NCI-H460 (cell line): ENCODE measurements at regions not wholly inside any gene's neighbourhood (a gene's known extent, or its start where the extent isn't known, plus 50 kb on each side); places are given as distances from the start of the nearest gene placed in this dataset.
"Not testable (repeated sequence)": the region's sequence is repeated elsewhere in the genome, so short reads cannot be mapped to it uniquely, and the experiment has no call there.

Experiments
- DNase-seq: peaks from one replicate; pipeline ENCODE4 v3.0.0-alpha.2; 2016; ENCODE audit warnings: low read depth; ENCODE audit errors: extremely low read depth

DNA sequence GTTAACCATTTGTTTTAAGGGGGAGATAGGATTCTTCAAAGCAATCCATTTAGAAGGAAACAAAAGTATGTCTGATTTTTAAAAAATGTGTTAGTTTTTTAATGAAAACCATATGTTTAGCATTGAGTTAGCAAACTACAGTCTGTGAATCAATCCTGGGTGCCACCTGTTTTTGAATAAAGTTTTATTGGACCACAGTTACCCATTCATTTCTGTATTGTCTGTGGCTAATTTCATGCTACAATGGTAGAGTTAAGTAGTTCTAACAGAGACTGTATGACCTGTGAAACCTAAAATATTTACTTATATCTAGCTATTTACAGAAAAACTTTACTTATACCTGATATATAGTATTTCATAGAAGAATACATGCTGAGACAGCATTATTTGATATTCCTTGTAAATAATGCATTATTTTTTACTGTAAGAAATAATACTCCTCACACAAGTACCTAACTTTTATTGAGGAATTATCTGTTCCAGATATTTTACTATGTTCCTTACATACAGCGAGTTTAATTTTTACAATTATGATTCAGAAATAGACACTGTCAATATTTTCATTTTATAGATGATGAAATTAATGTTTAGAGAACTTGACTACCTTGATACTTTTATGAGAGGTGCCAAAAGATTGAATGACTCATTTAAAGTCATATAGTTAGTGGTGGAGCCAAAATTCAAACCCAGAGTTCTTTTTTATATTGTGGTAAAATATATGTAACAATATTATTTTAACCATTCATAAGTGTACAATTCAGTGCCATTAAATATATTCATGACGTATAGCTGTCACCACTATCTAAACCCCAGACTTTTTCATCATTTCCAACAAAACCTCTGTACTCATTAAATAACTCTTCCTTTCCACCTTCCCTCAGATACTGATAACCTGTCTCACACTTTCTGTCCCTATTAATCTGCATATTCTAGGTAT lies 122.0 kb downstream of the GLUD2 start:
- DNase-seq, result no peak

DNA sequence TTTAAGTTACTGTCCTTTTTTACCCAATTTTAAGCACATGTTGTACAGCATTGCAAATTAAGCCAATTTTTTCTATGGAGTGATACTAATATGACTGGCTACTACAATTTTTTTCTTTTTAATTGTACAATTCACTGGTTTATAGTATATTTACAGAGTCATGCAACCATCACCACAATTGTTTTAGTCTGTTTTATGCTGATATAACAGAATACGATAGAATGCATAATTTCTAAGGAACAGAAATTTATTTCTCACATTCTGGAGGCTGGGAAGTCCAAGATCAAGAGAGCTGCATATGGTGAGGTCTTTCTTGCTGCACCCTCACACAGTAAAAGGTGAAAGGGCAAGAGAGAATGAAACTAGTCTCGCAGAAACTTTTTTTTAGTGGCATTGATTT lies 125.3 kb downstream of the GLUD2 start:
- no peak for DNase-seq

DNA sequence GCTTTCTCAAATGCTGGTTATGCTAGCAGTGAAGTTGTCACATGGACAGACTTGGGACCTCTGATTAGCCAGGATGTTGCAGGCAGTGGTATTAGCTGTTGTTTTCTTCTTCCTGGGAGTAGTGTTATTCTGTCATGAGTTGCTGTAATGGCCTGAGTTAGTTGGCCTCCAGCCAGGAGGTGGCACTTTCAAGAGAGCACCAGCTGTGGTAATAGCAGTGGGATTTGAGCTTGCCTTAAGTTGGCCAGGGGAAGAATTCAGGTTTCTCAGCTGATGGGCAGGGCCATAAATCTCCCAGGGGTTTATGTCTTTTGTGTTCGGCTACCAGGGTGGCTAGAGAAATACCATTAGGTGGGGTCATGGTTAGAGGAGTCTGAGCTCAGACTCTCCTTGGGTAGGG lies 132.6 kb downstream of the GLUD2 start:
- DNase-seq, result no peak

DNA sequence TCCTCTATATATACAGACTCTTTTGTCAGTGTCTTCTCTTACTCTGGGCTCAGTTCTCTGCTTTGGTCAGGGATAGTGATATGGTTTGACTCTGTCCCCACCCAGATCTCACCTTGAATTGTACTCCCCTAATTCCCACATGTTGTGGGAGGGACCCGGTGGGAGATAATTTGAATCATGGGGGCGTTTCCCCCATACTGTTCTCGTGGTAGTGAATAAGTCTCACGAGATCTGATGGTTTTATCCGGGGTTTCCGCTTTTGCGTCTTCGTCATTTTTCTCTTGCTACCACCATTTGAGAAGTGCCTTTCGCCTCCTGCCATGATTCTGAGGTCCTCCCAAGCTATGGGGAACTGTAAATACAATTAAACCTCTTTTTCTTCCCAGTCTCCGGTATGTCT lies 144.4 kb downstream of the GLUD2 start:
- DNase-seq, result no peak

DNA sequence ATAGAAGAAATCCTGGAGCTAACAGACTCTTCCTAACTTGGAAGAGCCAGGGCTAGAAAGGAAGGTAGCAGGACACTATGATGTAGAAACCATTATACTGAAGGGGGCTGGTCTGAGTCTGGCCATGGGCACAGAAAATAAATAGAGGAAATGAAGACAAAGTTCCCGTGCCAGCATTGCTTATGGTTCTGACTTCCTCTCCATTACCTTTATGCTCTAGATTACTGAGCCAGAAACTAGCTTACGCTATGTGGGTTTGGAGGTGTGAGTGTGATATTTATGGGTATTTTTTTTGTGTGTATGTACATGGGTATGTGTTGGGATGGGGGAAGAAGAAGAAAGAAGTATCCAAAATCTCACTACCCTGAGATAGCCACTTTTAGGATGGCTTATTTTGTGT lies 148.3 kb downstream of the GLUD2 start:
- no peak for DNase-seq

DNA sequence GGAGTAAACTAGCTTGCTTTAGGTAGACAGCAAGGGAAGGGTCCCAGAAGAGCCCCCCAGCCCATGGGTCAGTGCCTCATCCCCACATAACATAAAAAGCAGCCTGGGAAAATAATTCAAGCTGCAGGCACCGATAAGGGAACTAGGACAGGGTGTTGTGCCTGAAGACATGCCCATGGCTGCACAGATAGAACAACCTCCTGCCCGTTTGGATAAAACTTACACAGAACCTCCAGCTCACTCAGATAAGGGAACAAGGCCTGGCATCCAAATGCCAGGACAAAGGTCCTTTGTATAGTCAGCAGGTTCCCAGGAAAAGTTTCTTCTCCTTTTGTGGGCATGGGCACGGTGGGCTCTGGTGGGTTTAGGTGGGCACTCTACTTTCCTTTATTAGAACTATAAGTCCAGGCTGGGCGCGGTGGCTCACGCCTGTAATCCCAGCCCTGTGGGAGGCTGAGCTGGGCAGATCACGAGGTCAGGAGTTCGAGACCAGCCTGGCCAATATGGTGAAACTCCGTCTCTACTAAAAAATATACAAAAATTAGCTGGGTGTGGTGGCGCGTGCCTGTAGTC lies 149.5 kb downstream of the GLUD2 start:
- DNase-seq, result not testable (repeated sequence)

DNA sequence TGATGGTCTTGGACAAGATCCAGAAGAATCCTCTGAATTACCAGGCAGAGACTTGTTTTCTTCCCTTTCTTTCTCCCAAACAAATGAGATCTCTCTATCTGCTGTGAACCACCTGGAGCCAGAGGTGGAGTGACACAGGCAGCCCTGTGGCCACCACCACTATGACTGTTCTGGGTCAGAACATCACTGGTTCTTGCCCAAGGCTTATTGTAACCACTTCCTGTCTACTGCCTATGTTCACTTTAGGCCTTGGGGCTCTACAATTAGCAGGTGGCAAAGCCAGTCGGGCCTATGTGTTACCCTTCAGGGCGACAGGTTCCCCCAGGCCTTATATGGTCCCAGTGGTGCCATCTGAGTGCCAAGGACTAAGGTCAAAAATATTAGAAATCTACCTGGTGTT lies 161.2 kb downstream of the GLUD2 start:
- DNase-seq, result no peak

DNA sequence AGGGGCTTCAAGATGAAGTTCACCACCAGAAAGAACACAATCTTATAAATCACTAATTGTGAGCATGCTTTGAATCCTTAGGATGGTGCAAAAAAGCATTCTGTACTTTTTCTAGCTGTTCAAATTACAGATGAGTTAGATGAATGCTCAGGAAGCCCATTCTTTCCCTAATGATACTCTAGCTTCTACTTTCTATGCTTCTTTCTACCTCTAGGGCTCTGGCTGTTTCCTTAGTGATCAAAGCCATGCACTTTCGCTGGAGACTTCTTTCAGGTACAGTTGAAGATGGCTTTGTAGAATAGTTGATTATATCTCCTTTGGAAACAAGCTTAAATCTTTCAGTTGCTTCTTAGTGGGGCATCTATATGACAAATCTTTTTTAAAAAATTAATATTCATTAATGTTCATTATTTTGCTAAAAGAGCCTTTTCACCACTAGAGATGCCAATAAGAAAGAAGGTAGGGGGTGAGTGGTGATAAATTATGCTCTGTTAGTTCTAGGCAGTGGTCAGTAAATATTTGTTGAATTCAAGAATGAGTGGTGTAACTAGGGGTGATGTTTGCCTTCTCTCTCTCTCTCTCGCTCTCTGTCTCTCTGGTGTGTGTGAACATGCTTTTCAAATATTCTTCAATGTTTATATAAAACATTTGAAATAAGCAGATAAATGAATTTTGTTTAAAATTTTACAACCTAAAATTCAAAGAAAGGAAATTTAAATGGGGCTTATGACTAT lies 169.4 kb downstream of the GLUD2 start:
- DNase-seq, result no peak

DNA sequence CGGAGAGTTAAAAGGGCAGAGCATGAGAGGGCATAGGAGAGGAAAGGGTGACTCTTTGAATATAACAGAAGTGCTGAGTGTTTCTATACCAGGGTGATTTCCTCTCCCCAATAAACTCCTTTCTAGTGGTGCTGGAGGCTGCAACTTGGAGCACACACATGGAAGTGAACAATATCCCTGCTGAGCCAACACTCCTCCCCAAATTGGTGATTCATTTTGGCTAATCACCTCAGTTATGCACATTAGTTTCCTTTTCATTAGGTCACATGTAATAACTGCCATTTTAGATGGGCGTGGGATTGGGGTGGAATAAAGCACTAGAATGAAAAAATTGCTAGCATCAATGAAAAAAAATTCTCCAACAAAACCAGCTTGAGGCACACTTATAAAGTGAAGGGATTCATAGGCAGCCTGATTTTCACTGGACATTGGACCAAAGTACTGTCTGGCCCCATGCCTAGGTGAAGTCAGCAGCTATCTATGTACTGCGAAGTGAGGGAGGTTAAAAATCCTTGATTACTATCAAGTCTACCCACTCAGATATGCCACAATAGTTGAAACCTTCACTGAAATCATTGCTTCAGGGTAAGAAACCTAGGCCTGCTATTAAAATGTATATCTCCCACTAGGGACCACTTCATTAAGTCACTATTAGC lies 174.0 kb downstream of the GLUD2 start:
- DNase-seq, result no peak

DNA sequence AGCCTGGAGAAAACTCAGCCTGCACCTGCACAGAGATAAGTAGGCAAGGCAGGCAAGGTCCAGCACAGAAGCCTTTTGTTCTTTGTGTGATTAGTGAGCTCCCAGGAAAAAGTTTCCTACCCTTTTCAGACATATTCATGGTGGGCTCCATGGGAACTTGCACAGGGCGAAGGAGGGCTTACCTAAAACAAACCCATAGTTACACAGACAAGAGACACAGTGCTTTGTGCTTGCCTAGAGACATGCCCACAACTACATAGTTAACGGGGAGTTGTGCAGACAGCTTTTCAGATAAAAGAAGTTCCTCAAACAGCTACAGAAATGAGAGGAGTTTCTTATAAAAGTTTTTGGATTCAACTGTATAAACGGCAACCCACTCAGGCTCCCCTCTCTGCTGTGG lies 180.5 kb downstream of the GLUD2 start:
- no peak for DNase-seq

DNA sequence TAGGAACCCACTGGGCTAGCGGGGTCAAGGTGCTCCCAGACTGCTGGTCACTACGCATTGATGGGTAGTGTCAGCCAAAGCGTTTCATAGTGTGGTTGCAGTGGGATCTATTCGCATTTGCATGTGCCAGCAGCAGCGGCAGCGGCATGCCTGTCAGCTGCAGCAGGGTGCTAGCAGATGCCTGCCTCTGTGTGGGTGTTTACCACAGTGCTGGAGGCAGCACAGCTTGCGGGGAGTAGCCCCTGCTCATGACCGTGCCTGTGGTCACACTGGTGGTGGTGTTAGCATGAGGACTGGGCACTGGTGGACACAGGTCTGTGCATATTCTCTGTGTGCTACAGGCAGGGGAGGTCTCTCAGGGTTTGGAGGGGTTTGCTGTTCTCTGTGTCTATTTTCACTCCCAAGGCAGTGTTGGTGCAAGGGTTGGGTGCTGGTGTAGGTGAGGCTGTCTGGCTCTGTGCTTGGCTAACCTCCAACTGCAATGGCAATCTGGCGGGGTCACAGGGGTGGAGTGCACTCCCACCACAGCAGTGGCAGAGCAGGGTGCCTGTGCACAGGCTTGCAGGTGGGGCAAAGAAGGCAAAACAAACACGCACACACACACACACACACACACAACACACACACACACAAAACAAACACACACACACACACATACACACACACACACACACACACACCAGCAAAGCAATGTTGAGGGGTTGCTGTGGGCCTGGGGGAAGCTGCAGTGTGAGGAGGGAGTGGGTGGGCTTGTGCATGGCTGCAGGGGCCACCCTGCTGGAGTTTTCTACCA lies 184.4 kb downstream of the GLUD2 start:
- DNase-seq, result no peak

DNA sequence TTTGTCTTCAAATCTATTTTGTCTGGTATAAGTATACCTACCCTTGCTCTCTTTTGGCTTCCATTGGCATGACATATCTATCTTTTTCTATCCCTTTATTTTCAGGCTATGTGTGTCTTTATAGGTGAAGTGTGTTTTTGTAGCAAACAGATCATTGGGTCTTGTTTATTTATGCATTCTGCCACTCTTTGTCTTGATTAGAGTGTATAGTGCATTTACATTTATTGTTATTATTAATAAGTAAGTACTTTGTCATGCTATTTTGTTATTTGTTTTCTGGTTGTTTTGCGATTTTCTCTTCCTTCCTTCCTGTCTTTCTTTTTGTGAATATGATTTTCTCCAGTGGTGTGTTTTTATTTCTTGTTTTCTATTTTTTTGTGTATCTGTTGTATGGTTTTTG lies 188.6 kb downstream of the GLUD2 start:
- no peak for DNase-seq

DNA sequence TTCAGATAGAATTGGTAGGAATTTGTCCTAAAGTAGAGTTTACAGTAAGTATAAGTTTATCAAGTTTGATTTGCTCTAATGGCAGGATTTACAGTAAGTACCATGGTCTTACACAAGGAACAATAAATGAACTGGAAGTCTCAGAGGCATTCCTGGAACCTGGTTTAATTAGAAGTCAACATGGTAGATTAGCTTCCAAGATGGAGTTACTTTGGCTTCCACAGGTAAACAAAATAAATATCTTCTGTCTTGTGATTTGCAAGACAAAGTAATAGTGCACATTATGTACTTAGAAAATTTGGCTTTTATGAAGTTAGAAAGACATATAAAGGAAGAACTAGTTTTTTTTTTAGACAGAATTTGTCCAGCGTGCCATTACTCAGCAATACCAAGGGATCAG lies 190.7 kb downstream of the GLUD2 start:
- DNase-seq, result no peak

DNA sequence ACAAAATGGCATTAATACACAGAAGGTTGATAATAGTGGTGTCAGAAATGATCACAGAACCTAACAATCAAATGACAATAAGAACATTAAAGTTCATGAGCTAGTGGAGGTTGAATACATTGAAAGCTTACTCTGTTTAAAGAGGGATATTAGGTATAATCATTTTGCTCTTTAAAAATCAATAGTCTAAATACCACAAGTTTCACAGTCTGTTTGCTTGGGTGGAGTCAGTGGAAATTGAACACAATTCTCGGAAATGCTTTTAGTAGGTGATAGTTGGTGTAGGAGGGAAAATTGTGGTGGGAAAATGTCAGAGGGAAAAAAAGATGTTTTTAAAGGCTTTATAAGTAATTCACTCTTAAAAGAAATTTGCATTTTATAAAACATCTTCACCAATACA lies 197.1 kb downstream of the GLUD2 start:
- no peak for DNase-seq

DNA sequence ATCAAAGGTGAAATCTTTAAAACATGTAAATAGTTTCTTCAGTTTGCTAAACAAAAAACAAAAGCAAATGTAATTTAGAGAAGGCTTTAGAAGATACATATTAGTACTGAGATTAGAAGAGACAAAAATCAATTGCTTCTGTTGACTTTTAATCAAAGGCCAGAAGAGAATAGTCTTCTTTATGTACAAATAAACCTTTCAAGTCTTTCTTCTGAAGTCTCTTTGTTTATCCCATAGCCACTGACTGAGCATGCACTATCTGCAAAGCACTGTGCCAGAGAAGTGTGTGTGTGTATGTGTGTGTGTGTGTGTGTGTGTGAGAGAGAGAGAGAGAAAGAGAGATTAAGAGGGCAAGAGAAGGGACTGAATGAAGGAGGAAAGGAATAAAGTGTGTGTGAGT lies 198.4 kb downstream of the GLUD2 start:
- DNase-seq, result no peak

DNA sequence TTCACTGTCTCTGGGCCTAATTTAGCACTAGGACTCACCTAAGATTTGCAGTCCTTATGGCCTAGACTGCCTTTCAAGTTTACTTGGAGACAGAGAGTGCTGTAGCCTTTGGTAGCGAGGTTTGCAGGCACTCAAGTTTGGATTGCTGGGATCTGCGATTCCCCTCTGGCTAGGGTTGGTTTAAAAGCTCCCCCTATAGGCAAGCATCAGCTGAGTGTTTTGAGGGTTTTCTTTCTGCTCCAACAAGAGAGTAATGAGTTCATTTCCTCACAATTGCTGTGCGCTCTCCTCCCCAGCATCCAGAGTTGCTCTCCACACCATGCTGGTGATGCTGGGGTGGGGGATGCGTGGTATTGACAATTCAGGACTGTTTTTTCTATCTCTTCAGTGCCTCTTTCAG lies 206.9 kb downstream of the GLUD2 start:
- DNase-seq, result no peak

DNA sequence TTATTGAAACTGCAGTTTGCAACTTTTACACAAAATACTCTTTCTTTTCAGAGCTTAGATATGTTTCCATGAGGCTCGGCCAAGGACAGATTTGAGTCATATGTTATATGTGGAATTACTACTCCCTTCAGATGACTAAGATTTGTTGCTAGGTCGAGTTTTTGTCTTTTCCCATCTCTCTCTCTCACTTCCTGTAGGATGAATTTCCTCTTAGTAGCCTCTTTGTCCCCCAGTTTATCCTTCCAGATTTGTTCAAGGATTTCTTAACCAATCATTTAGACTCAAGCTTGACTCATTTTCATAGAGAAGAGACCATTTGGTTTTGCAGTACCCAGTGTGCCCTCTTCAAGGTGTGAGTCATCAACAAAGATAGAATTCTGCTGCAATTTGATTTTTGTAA lies 209.2 kb downstream of the GLUD2 start:
- DNase-seq, result no peak

DNA sequence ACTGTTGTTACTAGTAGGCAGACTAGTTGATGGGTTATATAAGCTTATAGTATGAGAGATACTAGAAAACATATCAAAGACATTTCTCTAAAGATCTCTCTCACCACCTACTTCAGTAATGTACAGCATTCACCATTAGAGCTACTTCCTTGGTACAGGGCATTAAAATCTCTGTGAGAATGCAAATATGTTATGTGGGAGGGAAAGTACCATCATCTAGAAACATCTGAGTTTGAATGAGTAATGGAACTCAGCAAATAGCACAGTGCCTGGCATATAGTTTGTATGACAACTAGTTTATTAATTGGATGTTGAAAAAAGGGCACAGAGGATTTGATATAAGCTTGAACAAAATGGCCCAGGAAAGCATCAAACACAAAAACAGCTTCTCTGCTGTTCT lies 211.1 kb downstream of the GLUD2 start:
- DNase-seq, result no peak

DNA sequence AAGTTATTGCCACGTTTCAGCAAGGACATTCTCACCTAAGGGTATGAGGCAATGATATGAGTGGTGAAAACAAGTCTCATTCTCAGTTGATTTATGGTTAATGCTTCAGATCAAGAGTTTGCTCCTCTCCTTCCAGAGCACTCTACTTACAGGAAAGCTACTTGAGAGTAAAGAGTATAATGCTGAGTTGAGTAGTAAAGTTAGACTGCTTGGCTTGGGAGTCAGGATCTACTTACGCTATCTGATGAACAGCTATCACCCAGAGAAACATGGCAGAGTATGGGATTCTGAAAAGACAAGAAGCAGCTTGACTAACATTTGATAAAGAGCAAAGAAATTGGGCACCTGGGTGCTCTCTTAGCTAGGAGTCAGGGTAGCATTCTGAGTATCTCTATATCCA lies 211.8 kb downstream of the GLUD2 start:
- no peak for DNase-seq

DNA sequence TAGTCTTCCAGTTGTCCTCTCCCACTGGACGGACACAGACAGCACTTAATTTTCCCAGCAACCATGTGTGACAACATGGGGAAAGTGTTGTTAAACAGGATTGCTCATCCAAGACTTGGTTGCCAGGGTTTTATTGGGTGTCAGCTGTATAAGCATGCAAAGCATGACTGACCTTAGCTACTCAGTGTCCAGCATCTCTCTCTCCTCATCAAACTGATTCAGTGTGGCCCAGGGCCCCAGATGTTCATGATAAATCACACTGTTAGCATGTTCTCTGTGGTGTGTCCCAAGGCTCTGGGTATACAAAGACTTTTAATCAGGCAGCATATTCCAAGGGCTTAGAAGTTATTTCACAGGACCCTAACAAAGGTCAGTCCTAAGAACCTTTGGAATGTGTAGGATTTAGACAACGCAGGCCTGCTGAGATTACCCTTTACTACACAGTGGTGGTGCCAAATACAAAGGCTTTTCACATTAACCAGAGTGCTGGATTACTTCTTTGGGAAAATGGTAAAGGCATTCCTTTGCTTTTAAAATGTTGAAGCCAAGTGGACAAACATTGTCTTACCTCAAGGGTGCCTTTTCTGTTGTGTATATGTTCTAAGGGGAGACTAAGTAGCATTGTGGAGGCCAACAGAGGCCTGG lies 213.3 kb downstream of the GLUD2 start:
- no peak for DNase-seq
